WERI-Rb-1 (cell line): ENCODE measurements at regions not wholly inside any gene's neighbourhood (a gene's known extent, or its start where the extent isn't known, plus 50 kb on each side); places are given as distances from the start of the nearest gene placed in this dataset.
"Not testable (repeated sequence)": the region's sequence is repeated elsewhere in the genome, so short reads cannot be mapped to it uniquely, and the experiment has no call there.

ENCODE experiments used
- DNase-seq: peaks from one replicate; pipeline ENCODE4 v3.0.0-alpha.2; 2020
- H3K27ac ChIP-seq: fragments of 250-450 bp; sonication (Bioruptor Pico); 2 replicates; pipeline ENCODE4 v1.5.1; 2020; ENCODE audit warnings: mild to moderate bottlenecking, moderate library complexity
- H3K27me3 ChIP-seq: fragments of 250-450 bp; sonication (Bioruptor Pico); 2 replicates; pipeline ENCODE4 v1.5.1; 2021; ENCODE audit warnings: mild to moderate bottlenecking, low read depth, moderate library complexity; ENCODE audit not compliant: insufficient read depth, severe bottlenecking
- H3K36me3 ChIP-seq: fragments of 250-450 bp; sonication (Bioruptor Pico); 2 replicates; pipeline ENCODE4 v1.5.1; 2020; ENCODE audit warnings: mild to moderate bottlenecking, moderate library complexity
- H3K4me3 ChIP-seq: 2 replicates; pipeline ENCODE4 v1.5.1; 2011; ENCODE audit warnings: low read depth, mild to moderate bottlenecking, control low read depth, low read length
- H3K9me3 ChIP-seq: fragments of 250-450 bp; sonication (Bioruptor Pico); 2 replicates; pipeline ENCODE4 v1.5.1; 2021; ENCODE audit warnings: mild to moderate bottlenecking, moderate library complexity; ENCODE audit not compliant: severe bottlenecking
- CTCF ChIP-seq: IDR thresholded peaks from 2 replicates; pipeline ENCODE4 v1.5.1; 2011; ENCODE audit warnings: low read depth, mild to moderate bottlenecking, control low read depth, inconsistent platforms, low read length

- no peaks in the 10 kb centered on the region for H3K36me3 ChIP-seq
- peak overlapping the region; percentile 52 for H3K4me3 ChIP-seq
- peak; percentile 85 for DNase-seq
- H3K27me3 ChIP-seq = no peaks in the 10 kb centered on the region
- H3K9me3 ChIP-seq = no peaks in the 10 kb centered on the region
- peak overlapping the region; percentile 42 for H3K27ac ChIP-seq
- peak; percentile 84 for TF ChIP-seq CTCF
These were observed 125.8 kb downstream of the MRPL14 start for GRCh38 chr6:44001318-44002066.

GRCh38 chr6:44000164-44000842, 126.9 kb downstream of the MRPL14 start:
- DNase-seq = no peak
- no peaks in the 10 kb centered on the region for H3K27me3 ChIP-seq
- H3K4me3 ChIP-seq = no peak overlapping the region
- no peak for TF ChIP-seq CTCF
- H3K9me3 ChIP-seq = no peaks in the 10 kb centered on the region
- H3K36me3 ChIP-seq = no peaks in the 10 kb centered on the region
- no peak overlapping the region for H3K27ac ChIP-seq

- H3K27ac ChIP-seq = no peak overlapping the region
- H3K36me3 ChIP-seq = no peaks in the 10 kb centered on the region
- no peak overlapping the region for H3K4me3 ChIP-seq
- H3K27me3 ChIP-seq = no peaks in the 10 kb centered on the region
- TF ChIP-seq CTCF = no peak
- no peaks in the 10 kb centered on the region for H3K9me3 ChIP-seq
- DNase-seq = no peak
These were observed 127.6 kb downstream of the MRPL14 start for GRCh38 chr6:43999628-44000027.

- not testable (repeated sequence) for H3K27ac ChIP-seq, DNase-seq, H3K36me3 ChIP-seq, H3K9me3 ChIP-seq, H3K4me3 ChIP-seq, H3K27me3 ChIP-seq
These were observed 128.5 kb downstream of the MRPL14 start for GRCh38 chr6:43998592-43999243.

GRCh38 chr6:43997990-43998585, 129.2 kb downstream of the MRPL14 start:
- H3K27ac ChIP-seq, H3K4me3 ChIP-seq: not testable (repeated sequence)

GRCh38 chr6:43997345-43997677, 129.9 kb downstream of the MRPL14 start:
- Histone ChIP-seq H3K27me3 (no peaks in the 10 kb centered on the region), H3K36me3 (no peaks in the 10 kb centered on the region), H3K27ac (no peak overlapping the region), H3K9me3 (no peaks in the 10 kb centered on the region), H3K4me3 (no peak overlapping the region)
- no peak for DNase-seq
- no peak for TF ChIP-seq CTCF

More at GRCh38 chr6:43997990-43998585, 129.2 kb downstream of the MRPL14 start:
- not testable (repeated sequence) for H3K27me3 ChIP-seq, DNase-seq, H3K36me3 ChIP-seq, H3K9me3 ChIP-seq
